ENCODE measurements at regions not wholly inside any gene's neighbourhood (a gene's known extent, or its start where the extent isn't known, plus 50 kb on each side); places are given as distances from the start of the nearest gene placed in this dataset.

- no peak for DNase-seq
These were observed 66.2 kb upstream of the ZNF462 start for GRCh38 chr9:106796771-106797170.

- no peak for DNase-seq
These were observed 65.7 kb upstream of the ZNF462 start for GRCh38 chr9:106797299-106797698.

DNA sequence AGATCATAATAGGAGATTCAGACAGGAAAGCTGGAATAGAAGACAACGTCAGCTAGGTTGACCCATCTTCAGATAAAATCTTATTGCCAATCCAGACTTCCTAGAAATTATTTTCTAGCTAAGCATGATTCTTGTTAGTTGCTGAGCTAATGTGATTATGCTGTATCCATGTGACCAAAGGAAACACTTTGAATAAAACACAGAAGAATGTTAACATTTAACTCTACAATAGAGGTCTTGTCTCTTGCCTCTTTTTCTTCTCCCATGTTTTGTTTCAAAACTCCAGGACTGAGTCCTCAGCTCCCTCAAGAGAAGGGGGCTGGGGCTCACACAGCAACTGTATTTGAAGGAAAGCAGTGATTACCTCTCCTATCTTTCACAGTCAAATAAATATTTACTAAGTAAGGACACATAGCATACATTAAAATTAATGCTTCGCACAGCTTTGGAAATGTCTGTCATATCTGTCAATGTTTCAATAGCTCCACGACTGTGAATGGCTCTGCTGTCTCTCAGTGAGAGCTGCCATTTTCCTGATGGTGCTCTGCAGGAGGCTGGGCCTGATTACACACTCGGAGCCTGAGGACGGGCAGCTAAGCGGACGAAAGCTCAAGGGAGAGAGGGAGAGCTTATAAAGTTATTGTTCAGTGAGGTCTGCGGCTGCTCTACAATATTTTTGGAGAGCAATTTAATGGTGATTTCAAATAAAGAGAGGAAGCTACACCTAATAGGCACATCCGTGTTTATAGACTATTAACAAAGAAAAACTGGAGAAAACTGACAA is 64.8 kb upstream of the ZNF462 start:
- no peak for DNase-seq

- DNase-seq, result no peak
These were observed 63.8 kb upstream of the ZNF462 start for GRCh38 chr9:106799152-106799551.

GRCh38 chr9:106800701-106801270 is 62.2 kb upstream of the ZNF462 start:
- DNase-seq, result no peak

GRCh38 chr9:106801816-106802215 is 61.1 kb upstream of the ZNF462 start:
- no peak for DNase-seq

All from NCI-H1436 (cell line).